ENCODE measurements at regions not wholly inside any gene's neighbourhood (a gene's known extent, or its start where the extent isn't known, plus 50 kb on each side); places are given as distances from the start of the nearest gene placed in this dataset.

GRCh38 chr2:238640486-238640885 lies 207.4 kb upstream of the TWIST2 start:
- TF ChIP-seq CTCF (IDR thresholded peaks at IDR 0.05), result no peak
- no peak for TF ChIP-seq EP300 (IDR thresholded peaks at IDR 0.05; ENCODE audit: low read depth)

Measured in transverse colon (tissue), 3 donors.